Liver (tissue), 7 donors: ENCODE measurements at regions not wholly inside any gene's neighbourhood (a gene's known extent, or its start where the extent isn't known, plus 50 kb on each side); places are given as distances from the start of the nearest gene placed in this dataset.

Source experiments
- DNase-seq: peaks from one replicate; pipeline ENCODE4 v3.0.0-alpha.2; 2017; ENCODE audit warnings: low spot score
- H3K27ac ChIP-seq, 2 donors: one replicate each; pipeline ENCODE4 v1.7.0; 2013; ENCODE audit warnings: inconsistent platforms in 2 of 2, low read length in 2 of 2, control low read depth in 1 of 2, low read depth in 1 of 2, mild to moderate bottlenecking in 1 of 2
- H3K27me3 ChIP-seq, 4 donors: one replicate each; pipeline versions ENCODE4 v1.6.1 to v1.7.0; 2013; ENCODE audit warnings: low read length in 3 of 4, inconsistent platforms in 1 of 4, mild to moderate bottlenecking in 1 of 4, moderate library complexity in 1 of 4; ENCODE audit not compliant: control insufficient read depth in 4 of 4, insufficient read depth in 4 of 4
- H3K36me3 ChIP-seq, 4 donors: one replicate each; pipeline versions ENCODE4 v1.6.1 to v1.7.0; 2013; ENCODE audit warnings: low read length in 3 of 4, mild to moderate bottlenecking in 3 of 4, low read depth in 1 of 4, moderate library complexity in 1 of 4; ENCODE audit not compliant: control insufficient read depth in 4 of 4, insufficient read depth in 3 of 4
- H3K4me1 ChIP-seq, 4 donors: one replicate each; pipeline versions ENCODE4 v1.6.1 to v1.7.0; 2013; ENCODE audit warnings: low read length in 3 of 4, mild to moderate bottlenecking in 3 of 4, moderate library complexity in 1 of 4; ENCODE audit not compliant: control insufficient read depth in 4 of 4, insufficient read depth in 4 of 4
- H3K4me3 ChIP-seq, 3 donors: one replicate each; pipeline versions ENCODE4 v1.6.1 to v1.7.0; 2013; ENCODE audit warnings: low read length in 3 of 3, control low read depth in 1 of 3, low read depth in 1 of 3, mild to moderate bottlenecking in 1 of 3
- H3K9ac ChIP-seq, 2 donors: one replicate each; pipeline ENCODE4 v1.7.0; 2013; ENCODE audit warnings: low read length in 2 of 2, mild to moderate bottlenecking in 2 of 2, moderate library complexity in 2 of 2, control low read depth in 1 of 2, low read depth in 1 of 2
- H3K9me3 ChIP-seq, 4 donors: one replicate each; pipeline versions ENCODE4 v1.6.1 to v1.7.0; 2013; ENCODE audit warnings: low read length in 3 of 4; ENCODE audit not compliant: control insufficient read depth in 4 of 4
- ATF3 ChIP-seq: IDR thresholded peaks from 2 replicates; pipeline ENCODE4 v1.6.1; 2016; ENCODE audit warnings: antibody characterized with exemption
- EGR1 ChIP-seq, 2 donors: IDR thresholded peaks; 2 replicates each; pipeline ENCODE4 v1.6.1; 2016 to 2018; ENCODE audit warnings: antibody characterized with exemption in 2 of 2, low read depth in 2 of 2
- FOXA1 ChIP-seq: IDR thresholded peaks from 2 replicates; pipeline ENCODE4 v1.6.1; 2016; ENCODE audit warnings: antibody characterized with exemption
- GABPA ChIP-seq, 2 donors: IDR thresholded peaks in 1 of 2; conservative IDR thresholded peaks in 1 of 2; 2 replicates each; pipeline ENCODE4 v1.6.1; 2016; ENCODE audit warnings: antibody characterized with exemption in 2 of 2, mild to moderate bottlenecking in 1 of 2, moderate library complexity in 1 of 2
- HNF4A ChIP-seq, 2 donors: conservative IDR thresholded peaks; 2 replicates each; pipeline ENCODE4 v1.6.1; 2016; ENCODE audit warnings: antibody characterized with exemption in 2 of 2, mild to moderate bottlenecking in 2 of 2
- HNF4G ChIP-seq: IDR thresholded peaks from 2 replicates; pipeline ENCODE4 v1.6.1; 2016; ENCODE audit warnings: antibody characterized with exemption
- JUND ChIP-seq, 2 donors: IDR thresholded peaks; 2 replicates each; pipeline ENCODE4 v1.6.1; 2016; ENCODE audit warnings: antibody characterized with exemption in 2 of 2
- MAX ChIP-seq: IDR thresholded peaks from 2 replicates; pipeline ENCODE4 v1.6.1; 2016; ENCODE audit warnings: antibody characterized with exemption
- NR2F2 ChIP-seq: IDR thresholded peaks from 2 replicates; pipeline ENCODE4 v1.6.1; 2016; ENCODE audit warnings: antibody characterized with exemption
- RAD21 ChIP-seq, 2 donors: IDR thresholded peaks; 2 replicates each; pipeline ENCODE4 v1.6.1; 2016; ENCODE audit warnings: antibody characterized with exemption in 2 of 2, mild to moderate bottlenecking in 2 of 2
- REST ChIP-seq: IDR thresholded peaks from 2 replicates; pipeline ENCODE4 v1.6.1; 2016; ENCODE audit warnings: antibody characterized with exemption, mild to moderate bottlenecking
- RXRA ChIP-seq, 2 donors: IDR thresholded peaks; 2 replicates each; pipeline ENCODE4 v1.6.1; 2017 to 2018; ENCODE audit warnings: antibody characterized with exemption in 2 of 2, mild to moderate bottlenecking in 1 of 2
- SP1 ChIP-seq: IDR thresholded peaks from 2 replicates; pipeline ENCODE4 v1.6.1; 2018; ENCODE audit warnings: antibody characterized with exemption, mild to moderate bottlenecking
- TAF1 ChIP-seq: conservative IDR thresholded peaks from 2 replicates; pipeline ENCODE4 v1.6.1; 2016; ENCODE audit warnings: antibody characterized with exemption, mild to moderate bottlenecking
- YY1 ChIP-seq: IDR thresholded peaks from 2 replicates; pipeline ENCODE4 v1.6.1; 2016; ENCODE audit warnings: antibody characterized with exemption, mild to moderate bottlenecking
- ZBTB33 ChIP-seq: IDR thresholded peaks from 2 replicates; pipeline ENCODE4 v1.6.1; 2016; ENCODE audit warnings: antibody characterized with exemption
- WGBS: extraction: QIAGEN DNeasy Blood & Tissue Kit; methylation state at CpG from one replicate; pipeline ENCODE4 v1.1.7; 2013; 5-methylcytosine and 5-hydroxymethylcytosine counted together
- donor health status: healthy.
- donor health status: healthy.
- donor health status: healthy.
- donor health status: healthy.

- WGBS, result 87% methylated on average over 3 of the region's 3 CpGs
- no peaks in the 10 kb centered on the region for H3K36me3 ChIP-seq
- no peak overlapping the region for H3K9ac ChIP-seq
Measured at GRCh38 chr3:5750874-5751640, 563.5 kb downstream of the EDEM1 start.

GRCh38 chr3:5754602-5755001 lies 567.1 kb downstream of the EDEM1 start:
- H3K9me3 ChIP-seq, result no peaks in the 10 kb centered on the region
- no peak overlapping the region for H3K27ac ChIP-seq
- no peak for DNase-seq
- no peaks in the 10 kb centered on the region for H3K4me1 ChIP-seq
- H3K27me3 ChIP-seq, result peaks cover 0 to 6% (median 2%) of the 10 kb centered on the region in 4 donors
- H3K4me3 ChIP-seq, result no peak overlapping the region
- H3K36me3 ChIP-seq, result no peaks in the 10 kb centered on the region
- TF ChIP-seq HNF4A (conservative IDR thresholded peaks at IDR 0.05), result no peak
- no peak for TF ChIP-seq JUND (IDR thresholded peaks at IDR 0.05)
- TF ChIP-seq MAX, result no peak
- TF ChIP-seq FOXA1, result no peak
- TF ChIP-seq HNF4G, result no peak
- peak in 1 of 2 donors; percentile 4 for TF ChIP-seq RAD21 (IDR thresholded peaks at IDR 0.05)
- TF ChIP-seq NR2F2, result peak; percentile 88
- TF ChIP-seq ATF3, result no peak
- TF ChIP-seq EGR1 (IDR thresholded peaks at IDR 0.05; ENCODE audit: low read depth in 2 of 2), result no peak
- TF ChIP-seq RXRA (IDR thresholded peaks at IDR 0.05), result peak; percentile 24 to 26
- TF ChIP-seq TAF1, result no peak
- TF ChIP-seq SP1, result peak; percentile 14
- no peak overlapping the region for H3K9ac ChIP-seq
- WGBS, result 54% methylated on average over 2 of the region's 2 CpGs

More at GRCh38 chr3:5750874-5751640, 563.5 kb downstream of the EDEM1 start:
- H3K27me3 ChIP-seq, result peaks cover 0 to 6% (median 2%) of the 10 kb centered on the region in 4 donors
- TF ChIP-seq SP1, result no peak
- no peak for TF ChIP-seq NR2F2
- TF ChIP-seq ZBTB33, result no peak
- no peak for TF ChIP-seq RAD21 (IDR thresholded peaks at IDR 0.05)
- no peak for TF ChIP-seq ATF3
- TF ChIP-seq TAF1, result no peak
- TF ChIP-seq FOXA1, result no peak
- no peak for TF ChIP-seq MAX
- no peak for TF ChIP-seq GABPA (IDR thresholded peaks at IDR 0.05 in 1 of 2, conservative IDR thresholded peaks at IDR 0.05 in 1 of 2)
- no peak overlapping the region for H3K27ac ChIP-seq
- H3K4me3 ChIP-seq, result no peak overlapping the region
- no peak for DNase-seq
- no peaks in the 10 kb centered on the region for H3K9me3 ChIP-seq
- H3K4me1 ChIP-seq, result no peaks in the 10 kb centered on the region

- H3K9me3 ChIP-seq, result no peaks in the 10 kb centered on the region
- H3K27ac ChIP-seq, result no peak overlapping the region
- H3K4me1 ChIP-seq, result no peaks in the 10 kb centered on the region
- no peak overlapping the region for H3K9ac ChIP-seq
- H3K36me3 ChIP-seq, result no peaks in the 10 kb centered on the region
- 55% methylated on average over 4 of the region's 4 CpGs for WGBS
- DNase-seq, result no peak
- H3K27me3 ChIP-seq, result peaks cover 0 to 6% (median 2%) of the 10 kb centered on the region in 4 donors
- H3K4me3 ChIP-seq, result no peak overlapping the region
- TF ChIP-seq HNF4A (conservative IDR thresholded peaks at IDR 0.05), result no peak
- no peak for TF ChIP-seq FOXA1
- TF ChIP-seq YY1, result no peak
- no peak for TF ChIP-seq TAF1
- TF ChIP-seq REST, result no peak
- TF ChIP-seq RXRA (IDR thresholded peaks at IDR 0.05), result no peak
- no peak for TF ChIP-seq GABPA (IDR thresholded peaks at IDR 0.05 in 1 of 2, conservative IDR thresholded peaks at IDR 0.05 in 1 of 2)
- no peak for TF ChIP-seq ZBTB33
- no peak for TF ChIP-seq JUND (IDR thresholded peaks at IDR 0.05)
Measured at GRCh38 chr3:5756443-5756842, 568.9 kb downstream of the EDEM1 start.
